NCI-H1694 (cell line): ENCODE measurements at regions not wholly inside any gene's neighbourhood (a gene's known extent, or its start where the extent isn't known, plus 50 kb on each side); places are given as distances from the start of the nearest gene placed in this dataset.
A peak's percentile ranks its signal among the peaks of the same experiment; 100 is the strongest.

Experiments used
- DNase-seq: peaks from one replicate; lab custom pipeline; 2025; lab: John Stamatoyannopoulos, UW

- DNase-seq, result no peak
Observed at GRCh38 chr3:19093084-19093483, 55.2 kb upstream of the KCNH8 start.

- DNase-seq, result no peak
Observed at GRCh38 chr3:19077388-19077787, 70.9 kb upstream of the KCNH8 start.

GRCh38 chr3:19075037-19075436 is 73.3 kb upstream of the KCNH8 start:
- no peak for DNase-seq

GRCh38 chr3:19074257-19074900 is 73.9 kb upstream of the KCNH8 start:
- DNase-seq, result no peak

GRCh38 chr3:19073341-19074105 is 74.8 kb upstream of the KCNH8 start:
- DNase-seq, result no peak

GRCh38 chr3:19070325-19070724 is 78.0 kb upstream of the KCNH8 start:
- DNase-seq, result no peak

- DNase-seq, result no peak
Observed at GRCh38 chr3:19065027-19065426, 83.3 kb upstream of the KCNH8 start.

GRCh38 chr3:19063936-19064335 is 84.4 kb upstream of the KCNH8 start:
- no peak for DNase-seq

- DNase-seq, result no peak
Observed at GRCh38 chr3:19060404-19060803, 87.9 kb upstream of the KCNH8 start.

- DNase-seq, result no peak
Observed at GRCh38 chr3:19052874-19053273, 95.4 kb upstream of the KCNH8 start.

- peak; percentile 0 for DNase-seq
Observed at GRCh38 chr3:19046440-19046839, 101.9 kb upstream of the KCNH8 start.

- DNase-seq, result no peak
Observed at GRCh38 chr3:19030522-19030839, 117.8 kb upstream of the KCNH8 start.

GRCh38 chr3:19029837-19030521 is 118.3 kb upstream of the KCNH8 start:
- DNase-seq, result no peak

- no peak for DNase-seq
Observed at GRCh38 chr3:19025441-19025840, 122.9 kb upstream of the KCNH8 start.

GRCh38 chr3:19022546-19022945 is 125.8 kb upstream of the KCNH8 start:
- DNase-seq, result no peak

GRCh38 chr3:19016851-19017250 is 131.5 kb upstream of the KCNH8 start:
- no peak for DNase-seq

GRCh38 chr3:19013879-19014278 is 134.4 kb upstream of the KCNH8 start:
- DNase-seq, result no peak

- DNase-seq, result no peak
Observed at GRCh38 chr3:19012846-19013245, 135.5 kb upstream of the KCNH8 start.

GRCh38 chr3:19002606-19003005 is 145.7 kb upstream of the KCNH8 start:
- DNase-seq, result no peak

- DNase-seq, result no peak
Observed at GRCh38 chr3:18998069-18998468, 150.2 kb upstream of the KCNH8 start.

GRCh38 chr3:18992709-18993108 is 155.6 kb upstream of the KCNH8 start:
- DNase-seq, result no peak

- DNase-seq, result no peak
Observed at GRCh38 chr3:18989237-18989795, 159.0 kb upstream of the KCNH8 start.

- peak; percentile 21 for DNase-seq
Observed at GRCh38 chr3:18988614-18989229, 159.6 kb upstream of the KCNH8 start.
